Neural cell (in vitro differentiated cells): ENCODE measurements at regions not wholly inside any gene's neighbourhood (a gene's known extent, or its start where the extent isn't known, plus 50 kb on each side); places are given as distances from the start of the nearest gene placed in this dataset.

Experiments
- CTCF ChIP-seq: fragments of 450-650 bp; IDR thresholded peaks from 2 replicates; pipeline ENCODE4 v1.5.1; 2014; ENCODE audit warnings: antibody characterized with exemption, mild to moderate bottlenecking, moderate library complexity; ENCODE audit not compliant: poor library complexity, severe bottlenecking
- EP300 ChIP-seq: fragments of 450-650 bp; conservative IDR thresholded peaks from 2 replicates; pipeline ENCODE4 v1.6.1; 2014; ENCODE audit warnings: antibody characterized with exemption, mild to moderate bottlenecking, moderate library complexity; ENCODE audit not compliant: poor library complexity, severe bottlenecking
- MXI1 ChIP-seq: fragments of 450-650 bp; conservative IDR thresholded peaks from 2 replicates; pipeline ENCODE4 v1.6.1; 2014; ENCODE audit warnings: antibody characterized with exemption, mild to moderate bottlenecking; ENCODE audit not compliant: poor library complexity, severe bottlenecking
- REST ChIP-seq: IDR thresholded peaks from 2 replicates; pipeline ENCODE4 v1.6.1; 2012; ENCODE audit warnings: borderline replicate concordance

- TF ChIP-seq CTCF (no peak), EP300 (no peak), REST (no peak), MXI1 (no peak)
Observed at GRCh38 chr9:79975621-79976256, 404.0 kb downstream of the TLE4 start.
